Coronary artery (tissue), 2 donors: ENCODE measurements at regions not wholly inside any gene's neighbourhood (a gene's known extent, or its start where the extent isn't known, plus 50 kb on each side); places are given as distances from the start of the nearest gene placed in this dataset.

Experiments used
- DNase-seq: peaks from one replicate; pipeline ENCODE4 v3.0.0-alpha.2; 2017; ENCODE audit warnings: low spot score
- H3K27ac ChIP-seq, 2 donors: fragments of 200-600 bp; sonication (generic); one replicate each; pipeline ENCODE4 v1.5.1; 2016 to 2019
- H3K4me3 ChIP-seq: fragments of 200-600 bp; sonication (generic); 2 replicates; pipeline ENCODE4 v1.5.1; 2016; ENCODE audit warnings: mild to moderate bottlenecking, moderate library complexity
- TF ChIP-seq, protein P1 (sequence below): fragments of 200-600 bp; sonication (generic); IDR thresholded peaks from one replicate; pipeline ENCODE4 v1.5.1; 2019; ENCODE audit warnings: antibody characterized with exemption

DNA sequence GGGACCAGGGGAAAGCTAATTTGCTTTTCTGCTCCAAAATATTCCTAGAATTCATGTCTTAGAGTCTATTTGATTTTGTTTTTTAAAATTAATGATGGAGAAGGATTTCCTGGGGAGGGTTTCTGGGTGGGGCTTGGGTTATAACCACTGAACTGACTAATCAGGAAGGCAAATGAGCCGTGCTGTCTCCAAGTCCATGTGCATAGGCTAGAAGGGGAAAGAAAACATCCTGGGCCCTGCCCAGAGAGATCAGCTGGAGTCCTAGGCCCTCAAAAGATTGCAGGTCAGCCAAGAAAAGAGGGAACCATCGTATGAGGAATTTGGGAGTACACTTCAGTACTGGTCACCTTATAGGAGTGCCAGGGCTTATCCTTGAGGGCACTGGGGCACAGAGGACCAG is 480.2 kb upstream of the CELF4 start:
- Histone ChIP-seq H3K4me3 (no peak overlapping the region), H3K27ac (no peak overlapping the region)
- DNase-seq, result no peak
- TF ChIP-seq, protein P1, sequence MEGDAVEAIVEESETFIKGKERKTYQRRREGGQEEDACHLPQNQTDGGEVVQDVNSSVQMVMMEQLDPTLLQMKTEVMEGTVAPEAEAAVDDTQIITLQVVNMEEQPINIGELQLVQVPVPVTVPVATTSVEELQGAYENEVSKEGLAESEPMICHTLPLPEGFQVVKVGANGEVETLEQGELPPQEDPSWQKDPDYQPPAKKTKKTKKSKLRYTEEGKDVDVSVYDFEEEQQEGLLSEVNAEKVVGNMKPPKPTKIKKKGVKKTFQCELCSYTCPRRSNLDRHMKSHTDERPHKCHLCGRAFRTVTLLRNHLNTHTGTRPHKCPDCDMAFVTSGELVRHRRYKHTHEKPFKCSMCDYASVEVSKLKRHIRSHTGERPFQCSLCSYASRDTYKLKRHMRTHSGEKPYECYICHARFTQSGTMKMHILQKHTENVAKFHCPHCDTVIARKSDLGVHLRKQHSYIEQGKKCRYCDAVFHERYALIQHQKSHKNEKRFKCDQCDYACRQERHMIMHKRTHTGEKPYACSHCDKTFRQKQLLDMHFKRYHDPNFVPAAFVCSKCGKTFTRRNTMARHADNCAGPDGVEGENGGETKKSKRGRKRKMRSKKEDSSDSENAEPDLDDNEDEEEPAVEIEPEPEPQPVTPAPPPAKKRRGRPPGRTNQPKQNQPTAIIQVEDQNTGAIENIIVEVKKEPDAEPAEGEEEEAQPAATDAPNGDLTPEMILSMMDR, result no peak

DNA sequence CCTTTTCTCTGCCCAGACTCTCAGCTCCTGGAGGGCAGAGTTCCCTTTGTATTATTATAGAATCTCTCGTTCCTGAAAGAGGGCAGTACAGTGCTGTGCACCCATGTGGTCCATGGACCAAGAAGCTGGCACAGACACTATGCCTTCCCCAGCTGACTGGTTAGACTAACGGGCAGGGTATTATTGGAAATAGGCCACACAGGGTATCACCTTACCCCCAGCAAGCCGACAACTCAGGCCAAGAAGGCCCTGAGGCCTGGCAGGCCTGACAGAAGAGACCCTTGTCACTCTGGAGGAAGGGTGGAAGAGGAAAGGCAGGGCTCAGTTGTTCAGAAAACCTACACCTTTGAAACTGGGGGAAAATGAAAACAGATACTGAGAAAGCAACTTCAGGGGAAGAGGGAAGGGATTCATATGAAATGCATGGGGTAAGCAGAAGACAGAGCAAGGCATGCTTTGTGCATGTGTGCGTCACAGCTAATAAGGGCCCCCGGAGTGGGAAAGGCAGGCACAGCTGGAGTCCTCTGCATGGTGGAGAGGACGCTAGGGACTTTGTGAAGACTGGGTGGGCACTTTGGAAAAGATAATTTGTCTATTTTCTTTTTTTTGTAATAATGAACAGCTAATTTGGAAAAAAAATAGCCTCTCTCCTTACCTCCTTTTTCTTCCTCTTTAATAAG is 476.8 kb upstream of the CELF4 start:
- Histone ChIP-seq H3K27ac (no peak overlapping the region), H3K4me3 (no peak overlapping the region)
- TF ChIP-seq, protein P1, result no peak
- DNase-seq, result no peak

DNA sequence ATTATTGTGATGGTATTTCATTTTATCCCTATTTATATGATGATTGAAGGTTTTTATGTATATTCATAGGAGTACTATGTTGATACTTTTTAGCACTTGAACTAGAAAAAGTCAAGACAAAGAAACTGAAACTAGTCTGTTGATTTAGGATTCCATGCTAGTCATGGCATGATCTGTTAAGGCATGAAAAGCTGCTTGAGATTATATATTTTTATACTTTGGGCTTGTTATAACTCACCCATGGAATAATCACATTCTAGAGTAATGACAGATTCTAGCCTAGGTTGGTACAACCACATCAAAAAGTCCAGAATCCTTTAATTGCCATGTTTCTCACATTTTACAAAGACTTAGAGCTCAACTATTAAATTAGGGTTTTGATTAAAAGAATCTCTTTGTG is 472.6 kb upstream of the CELF4 start:
- DNase-seq, result no peak
- H3K4me3 ChIP-seq, result no peak overlapping the region
- TF ChIP-seq, protein P1, result no peak
- no peak overlapping the region for H3K27ac ChIP-seq

DNA sequence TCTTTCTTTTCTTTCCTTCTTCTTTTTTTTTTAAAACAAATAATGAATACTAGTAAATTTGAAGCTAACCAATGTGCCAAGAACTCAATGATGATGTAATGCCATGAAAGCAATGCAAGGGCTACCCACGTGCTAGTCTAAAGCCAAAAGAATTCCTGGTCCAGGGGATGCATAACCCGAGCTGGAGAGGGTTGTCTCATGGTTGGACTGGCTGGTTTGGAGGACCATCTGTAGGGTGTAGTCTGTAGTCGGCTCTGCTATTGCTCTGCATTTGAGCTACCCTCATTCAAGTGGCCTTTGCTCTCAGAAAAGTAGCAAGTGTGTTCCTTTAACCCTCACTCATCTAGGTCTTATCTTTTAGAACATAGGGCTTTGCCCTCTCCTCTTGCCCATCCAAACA is 469.6 kb upstream of the CELF4 start:
- Histone ChIP-seq H3K4me3 (no peak overlapping the region), H3K27ac (no peak overlapping the region)
- DNase-seq, result no peak
- TF ChIP-seq, protein P1, result no peak

DNA sequence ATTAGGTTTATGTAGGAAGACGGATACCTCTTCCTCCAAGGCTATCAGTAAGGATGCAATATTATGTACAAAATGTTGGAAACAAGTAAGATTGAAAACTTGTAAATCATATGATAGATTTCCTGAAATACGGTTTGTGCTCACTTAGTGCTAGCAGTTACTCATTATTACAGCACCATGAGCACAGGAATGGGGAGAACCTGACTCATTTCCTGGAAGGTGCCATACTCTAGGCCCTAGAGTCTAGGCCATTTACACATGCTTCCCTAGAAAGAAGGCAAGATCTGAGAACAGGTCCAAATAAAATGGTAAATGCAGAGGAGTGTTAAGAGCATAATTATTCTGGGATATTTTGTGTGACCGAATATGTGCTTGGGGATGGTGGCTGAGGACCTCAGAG is 467.7 kb upstream of the CELF4 start:
- Histone ChIP-seq H3K4me3 (no peak overlapping the region), H3K27ac (no peak overlapping the region)
- TF ChIP-seq, protein P1, result no peak
- no peak for DNase-seq

DNA sequence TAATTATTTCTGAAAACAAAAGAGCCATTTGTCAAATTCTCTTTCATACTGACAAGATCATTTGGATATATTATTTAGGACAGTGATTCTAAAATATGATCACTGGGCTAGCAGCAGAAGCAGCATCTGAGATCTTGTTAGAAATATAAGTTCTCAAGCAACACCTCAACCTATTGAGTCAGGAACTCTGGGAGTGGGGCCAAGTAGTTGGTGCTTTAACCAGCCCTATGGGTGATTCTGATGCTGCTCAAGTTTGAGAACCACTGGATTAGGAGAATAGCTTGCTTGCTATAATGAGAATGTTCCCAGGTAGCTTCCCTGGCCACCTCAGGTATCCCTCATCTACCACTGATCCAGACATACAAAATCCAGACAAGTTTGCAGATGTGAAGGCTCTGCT is 466.9 kb upstream of the CELF4 start:
- Histone ChIP-seq H3K27ac (no peak overlapping the region), H3K4me3 (no peak overlapping the region)
- TF ChIP-seq, protein P1, result no peak
- DNase-seq, result no peak

DNA sequence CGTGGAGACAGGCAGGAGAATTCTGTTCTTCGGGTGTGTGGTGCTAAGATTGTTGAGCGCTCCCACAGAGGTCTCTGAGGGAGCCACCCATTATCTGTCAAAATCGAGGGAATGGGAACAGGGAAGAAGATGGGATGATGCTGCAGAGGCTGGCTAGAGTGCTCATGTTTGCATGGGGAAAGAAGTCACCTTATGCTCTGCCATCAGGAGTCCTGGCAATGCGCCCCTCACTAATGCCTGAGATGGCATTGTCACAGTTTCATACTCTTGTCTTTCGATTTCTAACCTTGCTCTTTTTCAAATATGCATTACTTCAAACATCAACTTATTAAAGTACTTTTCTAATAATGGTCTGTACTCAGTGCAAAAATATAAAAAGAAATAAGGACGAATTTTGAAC is 463.3 kb upstream of the CELF4 start:
- no peak overlapping the region for H3K27ac ChIP-seq
- TF ChIP-seq, protein P1, result no peak
- H3K4me3 ChIP-seq, result no peak overlapping the region
- no peak for DNase-seq
